Astrocyte (in vitro differentiated cells and primary cell): ENCODE measurements at regions not wholly inside any gene's neighbourhood (a gene's known extent, or its start where the extent isn't known, plus 50 kb on each side); places are given as distances from the start of the nearest gene placed in this dataset.

Source experiments
- DNase-seq: peaks from one replicate; pipeline ENCODE4 v3.0.0-alpha.2; 2010; ENCODE audit warnings: low read depth
- FAIRE-seq: peaks from 2 replicates; lab custom pipeline; 2011; peaks lifted over from hg19 to GRCh38; lab: Jason Lieb, UNC
- H2AFZ ChIP-seq: 2 replicates; pipeline ENCODE4 v1.6.0; 2012; ENCODE audit warnings: low read depth, low read length, inconsistent platforms
- H3K27ac ChIP-seq: 2 replicates; pipeline ENCODE4 v1.5.1; 2011; ENCODE audit warnings: low read depth, low read length, inconsistent platforms
- H3K27me3 ChIP-seq: 2 replicates; pipeline ENCODE4 v1.6.0; 2011; ENCODE audit warnings: low read length, inconsistent platforms; ENCODE audit not compliant: insufficient read depth
- H3K36me3 ChIP-seq: 2 replicates; pipeline ENCODE4 v1.5.1; 2011; ENCODE audit warnings: low read length, inconsistent platforms; ENCODE audit not compliant: insufficient read depth
- H3K4me1 ChIP-seq: 2 replicates; pipeline ENCODE4 v1.5.1; 2011; ENCODE audit warnings: low read length, inconsistent platforms; ENCODE audit not compliant: insufficient read depth
- H3K4me2 ChIP-seq: 2 replicates; pipeline ENCODE4 v1.6.0; 2012; ENCODE audit warnings: low read length, inconsistent platforms
- H3K4me3 ChIP-seq: 2 replicates; pipeline ENCODE4 v1.5.1; 2011; ENCODE audit warnings: low read depth, mild to moderate bottlenecking, low read length, inconsistent platforms; ENCODE audit not compliant: insufficient read depth
- H3K79me2 ChIP-seq: 2 replicates; pipeline ENCODE4 v1.6.0; 2012; ENCODE audit warnings: mild to moderate bottlenecking, low read length, inconsistent platforms; ENCODE audit not compliant: insufficient read depth
- H3K9ac ChIP-seq: 2 replicates; pipeline ENCODE4 v1.6.0; 2012; ENCODE audit warnings: mild to moderate bottlenecking, low read length, inconsistent platforms
- H3K9me3 ChIP-seq: 2 replicates; pipeline ENCODE4 v1.5.1; 2012; ENCODE audit warnings: low read depth, mild to moderate bottlenecking, low read length, inconsistent platforms; ENCODE audit not compliant: insufficient read depth
- H4K20me1 ChIP-seq: 2 replicates; pipeline ENCODE4 v1.6.0; 2012; ENCODE audit warnings: low read length, inconsistent platforms; ENCODE audit not compliant: insufficient read depth
- H3K27ac Mint-ChIP-seq: one replicate; pipeline ENCODE4 v1.8.0; 2021; ENCODE audit warnings: mild to moderate bottlenecking, mixed read lengths; ENCODE audit not compliant: unreplicated experiment
- H3K27me3 Mint-ChIP-seq: one replicate; pipeline ENCODE4 v1.8.0; 2021; ENCODE audit warnings: low read depth, mixed read lengths; ENCODE audit not compliant: unreplicated experiment
- H3K36me3 Mint-ChIP-seq: one replicate; pipeline ENCODE4 v1.8.0; 2021; ENCODE audit warnings: low read depth, mixed read lengths; ENCODE audit not compliant: unreplicated experiment
- H3K4me1 Mint-ChIP-seq: one replicate; pipeline ENCODE4 v1.8.0; 2021; ENCODE audit warnings: low read depth, mixed read lengths; ENCODE audit not compliant: unreplicated experiment
- H3K4me3 Mint-ChIP-seq: one replicate; pipeline ENCODE4 v1.8.0; 2021; ENCODE audit warnings: mild to moderate bottlenecking, moderate library complexity, mixed read lengths; ENCODE audit not compliant: unreplicated experiment
- H3K9me3 Mint-ChIP-seq: one replicate; pipeline ENCODE4 v1.8.0; 2021; ENCODE audit warnings: mild to moderate bottlenecking, mixed read lengths; ENCODE audit not compliant: unreplicated experiment
- CTCF ChIP-seq: IDR thresholded peaks from 2 replicates; pipeline ENCODE4 v1.5.1; 2011; ENCODE audit warnings: low read depth, mild to moderate bottlenecking, inconsistent platforms, low read length, moderate library complexity; ENCODE audit not compliant: insufficient read depth
- EZH2 ChIP-seq: IDR thresholded peaks from 2 replicates; pipeline ENCODE4 v1.6.1; 2012; ENCODE audit warnings: mild to moderate bottlenecking, low read length, inconsistent platforms; ENCODE audit not compliant: insufficient read depth

- Histone ChIP-seq H3K4me1 (no peaks in the 10 kb centered on the region), H3K27ac (no peak overlapping the region), H2AFZ (no peak overlapping the region), H3K9ac (no peak overlapping the region), H3K36me3 (no peaks in the 10 kb centered on the region), H3K27me3 (no peaks in the 10 kb centered on the region), H3K79me2 (no peaks in the 10 kb centered on the region), H3K4me2 (no peak overlapping the region), H4K20me1 (no peaks in the 10 kb centered on the region), H3K9me3 (no peaks in the 10 kb centered on the region), H3K4me3 (no peak overlapping the region)
- peaks cover 2% of the 10 kb centered on the region for H3K27me3 Mint-ChIP-seq
- no peaks in the 10 kb centered on the region for H3K9me3 Mint-ChIP-seq
- H3K4me3 Mint-ChIP-seq, result no peak overlapping the region
- FAIRE-seq, result no peak
- H3K4me1 Mint-ChIP-seq, result peaks cover 6% of the 10 kb centered on the region
- no peak for TF ChIP-seq CTCF
- TF ChIP-seq EZH2, result no peak
- H3K27ac Mint-ChIP-seq, result no peak overlapping the region
- H3K36me3 Mint-ChIP-seq, result no peaks in the 10 kb centered on the region
- DNase-seq, result no peak
Measured at GRCh38 chr13:80727321-80727975, 386.5 kb upstream of the SPRY2 start.

GRCh38 chr13:80726868-80727267 lies 385.9 kb upstream of the SPRY2 start:
- TF ChIP-seq CTCF (no peak), EZH2 (no peak)

DNA sequence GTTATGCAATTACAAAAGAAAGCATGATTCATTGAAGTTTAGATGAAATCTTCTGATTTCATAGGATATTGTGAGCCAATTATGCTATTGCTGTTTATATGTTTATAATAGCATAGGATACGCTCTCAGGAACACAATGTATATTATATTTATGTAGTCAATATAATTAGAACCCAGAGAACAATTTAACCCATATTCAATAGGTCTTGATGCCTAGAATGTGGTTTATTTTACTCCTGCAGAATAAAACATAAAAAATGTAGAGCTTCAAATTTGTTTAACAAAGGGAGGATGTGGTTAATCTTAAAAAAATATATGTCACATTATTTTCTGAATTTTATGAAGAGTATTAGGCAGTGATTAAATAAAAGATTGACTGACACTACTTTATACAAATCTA lies 380.8 kb upstream of the SPRY2 start:
- Mint-ChIP-seq H3K4me1 (peaks cover 4% of the 10 kb centered on the region), H3K9me3 (no peaks in the 10 kb centered on the region), H3K4me3 (no peak overlapping the region), H3K27ac (no peak overlapping the region), H3K27me3 (peaks cover 2% of the 10 kb centered on the region), H3K36me3 (no peaks in the 10 kb centered on the region)
- Histone ChIP-seq H2AFZ (no peak overlapping the region), H3K36me3 (no peaks in the 10 kb centered on the region), H3K27me3 (no peaks in the 10 kb centered on the region), H3K4me3 (no peak overlapping the region), H3K4me1 (no peaks in the 10 kb centered on the region), H3K79me2 (no peaks in the 10 kb centered on the region), H3K27ac (no peak overlapping the region), H4K20me1 (no peaks in the 10 kb centered on the region), H3K4me2 (no peak overlapping the region), H3K9me3 (no peaks in the 10 kb centered on the region), H3K9ac (no peak overlapping the region)
- TF ChIP-seq CTCF, result no peak
- TF ChIP-seq EZH2, result no peak
- DNase-seq (no peak), FAIRE-seq (no peak)

More at GRCh38 chr13:80726868-80727267, 385.9 kb upstream of the SPRY2 start:
- Histone ChIP-seq H3K9ac (no peak overlapping the region), H3K79me2 (no peaks in the 10 kb centered on the region), H4K20me1 (no peaks in the 10 kb centered on the region), H3K9me3 (no peaks in the 10 kb centered on the region), H3K4me1 (no peaks in the 10 kb centered on the region), H3K27ac (no peak overlapping the region), H3K36me3 (no peaks in the 10 kb centered on the region), H3K4me3 (no peak overlapping the region), H3K27me3 (no peaks in the 10 kb centered on the region), H3K4me2 (no peak overlapping the region), H2AFZ (no peak overlapping the region)
- Mint-ChIP-seq H3K9me3 (no peaks in the 10 kb centered on the region), H3K27ac (no peak overlapping the region), H3K4me1 (peaks cover 6% of the 10 kb centered on the region), H3K27me3 (peaks cover 2% of the 10 kb centered on the region), H3K4me3 (no peak overlapping the region), H3K36me3 (no peaks in the 10 kb centered on the region)
- FAIRE-seq (no peak), DNase-seq (no peak)
